Liver (tissue), 8 donors: ENCODE measurements at regions not wholly inside any gene's neighbourhood (a gene's known extent, or its start where the extent isn't known, plus 50 kb on each side); places are given as distances from the start of the nearest gene placed in this dataset.

Experiments used
- DNase-seq: peaks from one replicate; pipeline ENCODE4 v3.0.0-alpha.2; 2017; ENCODE audit warnings: low spot score
- H3K27ac ChIP-seq, 2 donors: one replicate each; pipeline ENCODE4 v1.7.0; 2013; ENCODE audit warnings: inconsistent platforms in 2 of 2, low read length in 2 of 2, control low read depth in 1 of 2, low read depth in 1 of 2, mild to moderate bottlenecking in 1 of 2
- H3K27me3 ChIP-seq, 4 donors: one replicate each; pipeline versions ENCODE4 v1.6.1 to v1.7.0; 2013; ENCODE audit warnings: low read length in 3 of 4, inconsistent platforms in 1 of 4, mild to moderate bottlenecking in 1 of 4, moderate library complexity in 1 of 4; ENCODE audit not compliant: control insufficient read depth in 4 of 4, insufficient read depth in 4 of 4
- H3K36me3 ChIP-seq, 4 donors: one replicate each; pipeline versions ENCODE4 v1.6.1 to v1.7.0; 2013; ENCODE audit warnings: low read length in 3 of 4, mild to moderate bottlenecking in 3 of 4, low read depth in 1 of 4, moderate library complexity in 1 of 4; ENCODE audit not compliant: control insufficient read depth in 4 of 4, insufficient read depth in 3 of 4
- H3K4me1 ChIP-seq, 4 donors: one replicate each; pipeline versions ENCODE4 v1.6.1 to v1.7.0; 2013; ENCODE audit warnings: low read length in 3 of 4, mild to moderate bottlenecking in 3 of 4, moderate library complexity in 1 of 4; ENCODE audit not compliant: control insufficient read depth in 4 of 4, insufficient read depth in 4 of 4
- H3K4me3 ChIP-seq, 3 donors: one replicate each; pipeline versions ENCODE4 v1.6.1 to v1.7.0; 2013; ENCODE audit warnings: low read length in 3 of 3, control low read depth in 1 of 3, low read depth in 1 of 3, mild to moderate bottlenecking in 1 of 3
- H3K9ac ChIP-seq, 2 donors: one replicate each; pipeline ENCODE4 v1.7.0; 2013; ENCODE audit warnings: low read length in 2 of 2, mild to moderate bottlenecking in 2 of 2, moderate library complexity in 2 of 2, control low read depth in 1 of 2, low read depth in 1 of 2
- H3K9me3 ChIP-seq, 4 donors: one replicate each; pipeline versions ENCODE4 v1.6.1 to v1.7.0; 2013; ENCODE audit warnings: low read length in 3 of 4; ENCODE audit not compliant: control insufficient read depth in 4 of 4
- CTCF ChIP-seq: fragments of 150-350 bp; IDR thresholded peaks from 2 replicates; pipeline ENCODE4 v1.5.1; 2017; ENCODE audit warnings: improper control_type of control experiment, low read depth, low read length; ENCODE audit not compliant: missing input control
- EGR1 ChIP-seq, 2 donors: IDR thresholded peaks; 2 replicates each; pipeline ENCODE4 v1.6.1; 2016 to 2018; ENCODE audit warnings: antibody characterized with exemption in 2 of 2, low read depth in 2 of 2
- FOXA1 ChIP-seq: IDR thresholded peaks from 2 replicates; pipeline ENCODE4 v1.6.1; 2016; ENCODE audit warnings: antibody characterized with exemption
- FOXA2 ChIP-seq: IDR thresholded peaks from 2 replicates; pipeline ENCODE4 v1.6.1; 2016; ENCODE audit warnings: antibody characterized with exemption
- GABPA ChIP-seq, 2 donors: IDR thresholded peaks in 1 of 2; conservative IDR thresholded peaks in 1 of 2; 2 replicates each; pipeline ENCODE4 v1.6.1; 2016; ENCODE audit warnings: antibody characterized with exemption in 2 of 2, mild to moderate bottlenecking in 1 of 2, moderate library complexity in 1 of 2
- HNF4A ChIP-seq, 2 donors: conservative IDR thresholded peaks; 2 replicates each; pipeline ENCODE4 v1.6.1; 2016; ENCODE audit warnings: antibody characterized with exemption in 2 of 2, mild to moderate bottlenecking in 2 of 2
- HNF4G ChIP-seq: IDR thresholded peaks from 2 replicates; pipeline ENCODE4 v1.6.1; 2016; ENCODE audit warnings: antibody characterized with exemption
- JUND ChIP-seq, 2 donors: IDR thresholded peaks; 2 replicates each; pipeline ENCODE4 v1.6.1; 2016; ENCODE audit warnings: antibody characterized with exemption in 2 of 2
- MAX ChIP-seq: IDR thresholded peaks from 2 replicates; pipeline ENCODE4 v1.6.1; 2016; ENCODE audit warnings: antibody characterized with exemption
- NR2F2 ChIP-seq: IDR thresholded peaks from 2 replicates; pipeline ENCODE4 v1.6.1; 2016; ENCODE audit warnings: antibody characterized with exemption
- RAD21 ChIP-seq, 2 donors: IDR thresholded peaks; 2 replicates each; pipeline ENCODE4 v1.6.1; 2016; ENCODE audit warnings: antibody characterized with exemption in 2 of 2, mild to moderate bottlenecking in 2 of 2
- REST ChIP-seq: IDR thresholded peaks from 2 replicates; pipeline ENCODE4 v1.6.1; 2016; ENCODE audit warnings: antibody characterized with exemption, mild to moderate bottlenecking
- RXRA ChIP-seq, 2 donors: IDR thresholded peaks; 2 replicates each; pipeline ENCODE4 v1.6.1; 2017 to 2018; ENCODE audit warnings: antibody characterized with exemption in 2 of 2, mild to moderate bottlenecking in 1 of 2
- SP1 ChIP-seq: IDR thresholded peaks from 2 replicates; pipeline ENCODE4 v1.6.1; 2018; ENCODE audit warnings: antibody characterized with exemption, mild to moderate bottlenecking
- TAF1 ChIP-seq: conservative IDR thresholded peaks from 2 replicates; pipeline ENCODE4 v1.6.1; 2016; ENCODE audit warnings: antibody characterized with exemption, mild to moderate bottlenecking
- YY1 ChIP-seq: IDR thresholded peaks from 2 replicates; pipeline ENCODE4 v1.6.1; 2016; ENCODE audit warnings: antibody characterized with exemption, mild to moderate bottlenecking
- ZBTB33 ChIP-seq: IDR thresholded peaks from 2 replicates; pipeline ENCODE4 v1.6.1; 2016; ENCODE audit warnings: antibody characterized with exemption
- WGBS: extraction: QIAGEN DNeasy Blood & Tissue Kit; methylation state at CpG from one replicate; pipeline ENCODE4 v1.1.7; 2013; 5-methylcytosine and 5-hydroxymethylcytosine counted together
- TF ChIP-seq, protein P1 (sequence below): IDR thresholded peaks from 2 replicates; pipeline ENCODE4 v1.6.1; 2016; ENCODE audit warnings: antibody characterized with exemption
- donor health status: healthy.
- donor health status: healthy.
- donor health status: healthy.
- donor health status: healthy.
- donor health status: healthy.

- 85% methylated on average over 5 of the region's 5 CpGs for WGBS
- no peak overlapping the region for H3K27ac ChIP-seq
- DNase-seq = no peak
- TF ChIP-seq YY1 = no peak
- no peak for TF ChIP-seq GABPA (IDR thresholded peaks at IDR 0.05 in 1 of 2, conservative IDR thresholded peaks at IDR 0.05 in 1 of 2)
- TF ChIP-seq RXRA (IDR thresholded peaks at IDR 0.05) = no peak
- TF ChIP-seq, protein P1, sequence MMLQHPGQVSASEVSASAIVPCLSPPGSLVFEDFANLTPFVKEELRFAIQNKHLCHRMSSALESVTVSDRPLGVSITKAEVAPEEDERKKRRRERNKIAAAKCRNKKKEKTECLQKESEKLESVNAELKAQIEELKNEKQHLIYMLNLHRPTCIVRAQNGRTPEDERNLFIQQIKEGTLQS = no peak
- TF ChIP-seq ZBTB33 = no peak
- TF ChIP-seq RAD21 (IDR thresholded peaks at IDR 0.05) = no peak
- no peak for TF ChIP-seq MAX
- TF ChIP-seq CTCF = no peak
- TF ChIP-seq EGR1 (IDR thresholded peaks at IDR 0.05; ENCODE audit: low read depth in 2 of 2) = no peak
- TF ChIP-seq TAF1 = no peak
- TF ChIP-seq NR2F2 = no peak
- TF ChIP-seq FOXA1 = no peak
- no peak for TF ChIP-seq REST
- no peak for TF ChIP-seq HNF4A (conservative IDR thresholded peaks at IDR 0.05)
- TF ChIP-seq SP1 = no peak
- no peak for TF ChIP-seq HNF4G
- no peak for TF ChIP-seq JUND (IDR thresholded peaks at IDR 0.05)
- TF ChIP-seq FOXA2 = no peak
- peaks cover 0 to 2% (median 0%) of the 10 kb centered on the region in 4 donors for H3K4me1 ChIP-seq
- no peak overlapping the region for H3K9ac ChIP-seq
- H3K27me3 ChIP-seq = no peaks in the 10 kb centered on the region
- H3K9me3 ChIP-seq = peaks cover 0 to 2% (median 0%) of the 10 kb centered on the region in 4 donors
- no peaks in the 10 kb centered on the region for H3K36me3 ChIP-seq
- H3K4me3 ChIP-seq = no peak overlapping the region
Measured at GRCh38 chr16:17926461-17926860, 410.1 kb downstream of the NPIPA8 start.
